H1 (cell line): ENCODE measurements at regions not wholly inside any gene's neighbourhood (a gene's known extent, or its start where the extent isn't known, plus 50 kb on each side); places are given as distances from the start of the nearest gene placed in this dataset.

Experiments used
- CTCF ChIA-PET: fragments of 300-600 bp; sonication (Branson Sonifier 250); formaldehyde crosslinking; loops from one replicate; lab custom pipeline; 2021; ENCODE audit not compliant: partially characterized antibody; lab: Charles Lee
- POLR2A ChIA-PET: fragments of 300-600 bp; sonication (Branson Sonifier 250); formaldehyde crosslinking; loops from one replicate; lab custom pipeline; 2021; ENCODE audit warnings: inconsistent platforms; ENCODE audit not compliant: partially characterized antibody; lab: Charles Lee
- DNase-seq, 2 experiments: peaks; one replicate each; pipeline versions ENCODE4 v3.0.0 to v3.0.0-alpha.2; 2010 to 2022; ENCODE audit warnings: low spot score in 2 of 2, low read depth in 1 of 2, mixed read lengths in 1 of 2
- FAIRE-seq: peaks from 2 replicates; lab custom pipeline; 2011; peaks lifted over from hg19 to GRCh38; lab: Jason Lieb, UNC
- H2AFZ ChIP-seq: 2 replicates; pipeline ENCODE4 v1.8.1; 2012; ENCODE audit warnings: low read length, inconsistent platforms
- H2AK5ac ChIP-seq: 2 replicates; pipeline ENCODE4 v1.6.1; 2013; ENCODE audit warnings: low read depth, low read length
- H2BK120ac ChIP-seq: replicated peaks from 2 replicates; pipeline ENCODE3; 2013; ENCODE audit warnings: low read depth, low read length, inconsistent platforms
- H2BK12ac ChIP-seq: 2 replicates; pipeline ENCODE4 v1.6.1; 2013; ENCODE audit warnings: low read depth, low read length
- H2BK15ac ChIP-seq: 2 replicates; pipeline ENCODE4 v1.6.1; 2013; ENCODE audit warnings: low read length
- H2BK20ac ChIP-seq: 2 replicates; pipeline ENCODE4 v1.6.1; 2013; ENCODE audit warnings: low read length
- H2BK5ac ChIP-seq: 2 replicates; pipeline ENCODE4 v1.6.1; 2013; ENCODE audit warnings: low read depth, low read length
- H3K14ac ChIP-seq: 2 replicates; pipeline ENCODE4 v1.6.1; 2013; ENCODE audit warnings: inconsistent platforms; ENCODE audit not compliant: insufficient read length
- H3K18ac ChIP-seq: 2 replicates; pipeline ENCODE4 v1.6.1; 2013; ENCODE audit warnings: low read length; ENCODE audit errors: extremely low read depth
- H3K23ac ChIP-seq: 2 replicates; pipeline ENCODE4 v1.6.1; 2013; ENCODE audit warnings: inconsistent platforms; ENCODE audit not compliant: insufficient read length
- H3K23me2 ChIP-seq: 2 replicates; pipeline ENCODE4 v1.6.1; 2013; ENCODE audit warnings: low read depth, low read length
- H3K27ac ChIP-seq: 2 replicates; pipeline ENCODE4 v1.6.1; 2011; ENCODE audit warnings: low read depth, low read length, inconsistent platforms
- H3K27me3 ChIP-seq, 4 experiments: replicated peaks in 1 of 4; 1 replicate in 1 of 4; 2 replicates in 3 of 4; pipeline versions ENCODE4 v1.6.1 to v1.8.1; 2011 to 2013; ENCODE audit warnings: low read length in 3 of 4, mild to moderate bottlenecking in 3 of 4, inconsistent platforms in 2 of 4, mixed read lengths in 2 of 4, moderate library complexity in 1 of 4; ENCODE audit not compliant: control insufficient read depth in 3 of 4, insufficient read depth in 3 of 4; ENCODE audit errors: extremely low read depth in 1 of 4
- H3K36me3 ChIP-seq, 4 experiments: 2 replicates each; pipeline versions ENCODE4 v1.6.1 to v1.8.1; 2011 to 2013; ENCODE audit warnings: mild to moderate bottlenecking in 4 of 4, low read length in 3 of 4, moderate library complexity in 2 of 4, control low read depth in 1 of 4, inconsistent platforms in 1 of 4; ENCODE audit not compliant: insufficient read depth in 4 of 4, control insufficient read depth in 2 of 4
- H3K4ac ChIP-seq: replicated peaks from 2 replicates; pipeline ENCODE3; 2013; ENCODE audit warnings: low read length, low read depth, mixed read lengths, inconsistent platforms; ENCODE audit not compliant: insufficient read length
- H3K4me1 ChIP-seq, 4 experiments: replicated peaks in 1 of 4; 1 replicate in 1 of 4; 2 replicates in 3 of 4; pipeline versions ENCODE4 v1.6.1 to v1.8.1; 2011 to 2013; ENCODE audit warnings: low read length in 3 of 4, inconsistent platforms in 2 of 4, mixed read lengths in 1 of 4; ENCODE audit not compliant: insufficient read depth in 4 of 4, control insufficient read depth in 3 of 4
- H3K4me2 ChIP-seq, 2 experiments: 2 replicates each; pipeline versions ENCODE4 v1.6.1 to v1.8.1; 2011 to 2013; ENCODE audit warnings: low read depth in 2 of 2, low read length in 2 of 2, control low read depth in 1 of 2, inconsistent platforms in 1 of 2, mild to moderate bottlenecking in 1 of 2; ENCODE audit not compliant: insufficient read depth in 1 of 2
- H3K4me3 ChIP-seq, 4 experiments: fragments of 200-600, 300-600 bp in 1 of 4; sonication (generic), shearing (Covaris generic), sonication (Bioruptor Twin) in 1 of 4; 2 replicates each; pipeline versions ENCODE4 v1.5.1 to v1.8.1; 2011 to 2016; ENCODE audit warnings: low read length in 4 of 4, low read depth in 3 of 4, control low read depth in 2 of 4, inconsistent platforms in 2 of 4, mild to moderate bottlenecking in 2 of 4, mixed read lengths in 1 of 4, moderate library complexity in 1 of 4; ENCODE audit not compliant: insufficient read depth in 2 of 4; ENCODE audit errors: extremely low read depth in 1 of 4
- H3K56ac ChIP-seq: replicated peaks from 2 replicates; pipeline ENCODE3; 2013; ENCODE audit warnings: low read depth, mild to moderate bottlenecking, mixed read lengths, low read length, inconsistent platforms; ENCODE audit not compliant: insufficient read length
- H3K79me1 ChIP-seq: 2 replicates; pipeline ENCODE4 v1.6.1; 2013; ENCODE audit warnings: low read depth, low read length, control low read depth
- H3K79me2 ChIP-seq, 2 experiments: 2 replicates each; pipeline versions ENCODE4 v1.6.1 to v1.8.1; 2012 to 2013; ENCODE audit warnings: low read length in 2 of 2, mild to moderate bottlenecking in 2 of 2, inconsistent platforms in 1 of 2; ENCODE audit not compliant: insufficient read depth in 2 of 2, control insufficient read depth in 1 of 2
- H3K9ac ChIP-seq, 4 experiments: replicated peaks in 1 of 4; 1 replicate in 1 of 4; 2 replicates in 3 of 4; pipeline versions ENCODE4 v1.6.1 to v1.8.1; 2011 to 2013; ENCODE audit warnings: low read depth in 3 of 4, low read length in 3 of 4, control low read depth in 2 of 4, mild to moderate bottlenecking in 2 of 4, moderate library complexity in 2 of 4, inconsistent platforms in 1 of 4; ENCODE audit errors: extremely low read depth in 1 of 4
- H3K9me3 ChIP-seq, 2 experiments: 2 replicates each; pipeline versions ENCODE4 v1.6.1 to v1.8.1; 2012 to 2013; ENCODE audit warnings: mild to moderate bottlenecking in 2 of 2, moderate library complexity in 2 of 2, control low read depth in 1 of 2, inconsistent platforms in 1 of 2, low read depth in 1 of 2, low read length in 1 of 2, mixed read lengths in 1 of 2; ENCODE audit not compliant: insufficient read depth in 2 of 2
- H4K20me1 ChIP-seq, 2 experiments: replicated peaks in 1 of 2; 2 replicates each; pipeline versions ENCODE3 to v1.8.1; 2011 to 2013; ENCODE audit warnings: inconsistent platforms in 2 of 2, low read length in 2 of 2, mild to moderate bottlenecking in 1 of 2; ENCODE audit not compliant: insufficient read depth in 2 of 2, control insufficient read depth in 1 of 2
- H4K5ac ChIP-seq: 2 replicates; pipeline ENCODE4 v1.6.1; 2013; ENCODE audit warnings: low read length, low read depth, mixed read lengths, inconsistent platforms; ENCODE audit not compliant: insufficient read length
- H4K8ac ChIP-seq: 2 replicates; pipeline ENCODE4 v1.8.0; 2013; ENCODE audit warnings: mild to moderate bottlenecking, moderate library complexity, low read length, inconsistent platforms; ENCODE audit not compliant: insufficient read depth; ENCODE audit errors: extremely low read depth
- H4K91ac ChIP-seq: replicated peaks from 2 replicates; pipeline ENCODE3; 2013; ENCODE audit warnings: low read length, mixed read lengths, inconsistent platforms; ENCODE audit not compliant: insufficient read length
- EGR1 ChIP-seq: IDR thresholded peaks from 2 replicates; pipeline ENCODE4 v1.6.1; 2011; ENCODE audit warnings: low read depth, low read length, borderline replicate concordance
- GABPA ChIP-seq: IDR thresholded peaks from 2 replicates; pipeline ENCODE4 v1.6.1; 2011; ENCODE audit warnings: mild to moderate bottlenecking, low read length, moderate library complexity, borderline replicate concordance; ENCODE audit not compliant: insufficient read depth
- HDAC2 ChIP-seq, 2 experiments: fragments of 300-600 bp in 1 of 2; sonication (generic) in 1 of 2; IDR thresholded peaks; 2 replicates each; pipeline ENCODE4 v1.6.1; 2011 to 2012; ENCODE audit warnings: low read depth in 2 of 2, low read length in 2 of 2, mild to moderate bottlenecking in 2 of 2, moderate library complexity in 2 of 2, borderline replicate concordance in 1 of 2, inconsistent platforms in 1 of 2
- KDM4A ChIP-seq: IDR thresholded peaks from one replicate; pipeline ENCODE4 v1.7.1; 2012; ENCODE audit warnings: low read depth, mild to moderate bottlenecking, moderate library complexity, low read length, inconsistent platforms; ENCODE audit not compliant: severe bottlenecking
- RXRA ChIP-seq: IDR thresholded peaks from 2 replicates; pipeline ENCODE4 v1.6.1; 2011; ENCODE audit warnings: low read depth, mild to moderate bottlenecking, low read length, moderate library complexity; ENCODE audit not compliant: insufficient read depth
- SRF ChIP-seq: IDR thresholded peaks from 2 replicates; pipeline ENCODE4 v1.6.1; 2011; ENCODE audit warnings: mild to moderate bottlenecking, low read depth, low read length, moderate library complexity
- TAF1 ChIP-seq: IDR thresholded peaks from 2 replicates; pipeline ENCODE4 v1.6.1; 2011; ENCODE audit warnings: mild to moderate bottlenecking, low read depth, low read length
- TEAD4 ChIP-seq: IDR thresholded peaks from 2 replicates; pipeline ENCODE4 v1.6.1; 2012; ENCODE audit warnings: low read depth, low read length, inconsistent platforms, mixed read lengths
- WGBS, 2 experiments: shearing (Covaris generic) in 1 of 2; methylation state at CpG; one replicate each; pipeline versions ENCODE4 v1.1.6 to v1.1.7; 2013 to 2015; ENCODE audit warnings: low lambda C conversion rate in 2 of 2, mixed read lengths in 2 of 2, inconsistent platforms in 1 of 2, low coverage in 1 of 2, missing lambda C conversion rate in 1 of 2; ENCODE audit not compliant: insufficient replicate concordance in 2 of 2, insufficient coverage in 1 of 2, insufficient read length in 1 of 2; ENCODE audit errors: extremely low coverage in 1 of 2, missing lambda C conversion rate in 1 of 2; 5-methylcytosine and 5-hydroxymethylcytosine counted together

DNA sequence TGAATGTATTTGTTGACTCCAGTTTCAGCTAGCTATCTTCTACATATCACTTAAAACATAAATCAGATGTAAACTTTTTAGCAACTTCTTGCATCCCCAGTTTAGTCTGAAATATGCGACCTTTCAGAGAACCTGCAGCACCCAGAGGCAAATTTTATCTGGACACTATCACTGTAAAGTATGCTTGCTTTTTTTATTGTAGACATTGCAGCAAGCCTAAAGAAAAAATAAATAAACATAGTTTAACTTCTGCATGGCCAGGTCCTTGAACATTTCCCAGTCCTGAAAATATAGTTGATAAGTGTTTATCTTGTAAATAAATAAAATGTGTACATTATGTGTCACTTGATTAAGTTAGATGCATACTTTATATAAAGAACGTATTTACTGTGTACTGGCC, 1829.4 kb downstream of the PCDH9 start:
- no peak overlapping the region for H4K5ac ChIP-seq
- H2BK15ac ChIP-seq = no peak overlapping the region
- H3K79me1 ChIP-seq = no peaks in the 10 kb centered on the region; the same call in 1 of the 2 replicates
- CTCF ChIA-PET = no interaction called here
- no peak overlapping the region for H2BK12ac ChIP-seq
- H2BK5ac ChIP-seq = no peak overlapping the region
- no peak overlapping the region for H3K14ac ChIP-seq
- no peak overlapping the region for H4K8ac ChIP-seq
- no peak overlapping the region for H3K23ac ChIP-seq
- no peak for FAIRE-seq
- H2AFZ ChIP-seq = no peak overlapping the region
- H3K4me2 ChIP-seq = no peak overlapping the region
- no peaks in the 10 kb centered on the region; the same call in 1 of the 2 replicates for H3K23me2 ChIP-seq
- no peak overlapping the region for H2BK120ac ChIP-seq
- no peaks in the 10 kb centered on the region for H4K20me1 ChIP-seq
- no peaks in the 10 kb centered on the region for H3K27me3 ChIP-seq
- no peak overlapping the region for H3K4ac ChIP-seq
- H3K27ac ChIP-seq = no peak overlapping the region
- no peak overlapping the region for H3K18ac ChIP-seq
- no peak overlapping the region for H4K91ac ChIP-seq
- H3K56ac ChIP-seq = no peak overlapping the region
- H3K4me3 ChIP-seq = no peak overlapping the region
- POLR2A ChIA-PET = no interaction called here
- no peaks in the 10 kb centered on the region for H3K79me2 ChIP-seq
- DNase-seq = no peak
- no peaks in the 10 kb centered on the region for H3K36me3 ChIP-seq
- no peaks in the 10 kb centered on the region for H3K4me1 ChIP-seq
- 97% methylated on average over 2 of the region's 2 CpGs; no CpG with 5 or more reads in 1 of the 2 experiments for WGBS, 2 experiments
- no peak overlapping the region for H2AK5ac ChIP-seq
- no peak overlapping the region for H3K9ac ChIP-seq
- H3K9me3 ChIP-seq = no peaks in the 10 kb centered on the region
- no peak overlapping the region for H2BK20ac ChIP-seq
- TF ChIP-seq TAF1 = no peak
- TF ChIP-seq SRF = no peak
- no peak for TF ChIP-seq GABPA
- TF ChIP-seq KDM4A = no peak
- no peak for TF ChIP-seq EGR1
- no peak for TF ChIP-seq TEAD4
- no peak for TF ChIP-seq HDAC2 (IDR thresholded peaks at IDR 0.05; ENCODE audit: borderline replicate concordance in 1 of 2, low read depth in 2 of 2, low read length in 2 of 2)
- TF ChIP-seq RXRA = no peak
